ENCODE measurements at regions not wholly inside any gene's neighbourhood (a gene's known extent, or its start where the extent isn't known, plus 50 kb on each side); places are given as distances from the start of the nearest gene placed in this dataset.

GRCh38 chr14:83856334-83856733, 1673.6 kb upstream of the FLRT2 start:
- no peaks in the 10 kb centered on the region for H3K9me1 ChIP-seq (replicated peaks; ENCODE audit: control insufficient read depth, extremely low read depth, insufficient read depth, low read length)
- H3K4me2 ChIP-seq (ENCODE audit: insufficient read depth, low read length), result no peak overlapping the region
- no peaks in the 10 kb centered on the region for H4K20me1 ChIP-seq (replicated peaks; ENCODE audit: control insufficient read depth, extremely low read depth, insufficient read depth, low read length)
- H3K9ac ChIP-seq (replicated peaks; ENCODE audit: extremely low read depth, insufficient read depth, low read length), result no peak overlapping the region
- H3K36me3 ChIP-seq (ENCODE audit: control insufficient read depth in 2 of 2, extremely low read depth in 1 of 2, insufficient read depth in 2 of 2, low read length in 2 of 2), result no peaks in the 10 kb centered on the region
- TF ChIP-seq, protein P1, sequence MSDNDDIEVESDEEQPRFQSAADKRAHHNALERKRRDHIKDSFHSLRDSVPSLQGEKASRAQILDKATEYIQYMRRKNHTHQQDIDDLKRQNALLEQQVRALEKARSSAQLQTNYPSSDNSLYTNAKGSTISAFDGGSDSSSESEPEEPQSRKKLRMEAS (IDR thresholded peaks at IDR 0.05; ENCODE audit: insufficient read depth, insufficient read length), result no peak
- TF ChIP-seq, protein P2, sequence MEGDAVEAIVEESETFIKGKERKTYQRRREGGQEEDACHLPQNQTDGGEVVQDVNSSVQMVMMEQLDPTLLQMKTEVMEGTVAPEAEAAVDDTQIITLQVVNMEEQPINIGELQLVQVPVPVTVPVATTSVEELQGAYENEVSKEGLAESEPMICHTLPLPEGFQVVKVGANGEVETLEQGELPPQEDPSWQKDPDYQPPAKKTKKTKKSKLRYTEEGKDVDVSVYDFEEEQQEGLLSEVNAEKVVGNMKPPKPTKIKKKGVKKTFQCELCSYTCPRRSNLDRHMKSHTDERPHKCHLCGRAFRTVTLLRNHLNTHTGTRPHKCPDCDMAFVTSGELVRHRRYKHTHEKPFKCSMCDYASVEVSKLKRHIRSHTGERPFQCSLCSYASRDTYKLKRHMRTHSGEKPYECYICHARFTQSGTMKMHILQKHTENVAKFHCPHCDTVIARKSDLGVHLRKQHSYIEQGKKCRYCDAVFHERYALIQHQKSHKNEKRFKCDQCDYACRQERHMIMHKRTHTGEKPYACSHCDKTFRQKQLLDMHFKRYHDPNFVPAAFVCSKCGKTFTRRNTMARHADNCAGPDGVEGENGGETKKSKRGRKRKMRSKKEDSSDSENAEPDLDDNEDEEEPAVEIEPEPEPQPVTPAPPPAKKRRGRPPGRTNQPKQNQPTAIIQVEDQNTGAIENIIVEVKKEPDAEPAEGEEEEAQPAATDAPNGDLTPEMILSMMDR (IDR thresholded peaks at IDR 0.05; ENCODE audit: extremely low read depth in 1 of 2, insufficient read depth in 1 of 2, low read depth in 1 of 2, low read length in 2 of 2), result no peak
- TF ChIP-seq EZH2 (IDR thresholded peaks at IDR 0.05; ENCODE audit: borderline replicate concordance, low read depth, low read length, severe bottlenecking), result no peak
- TF ChIP-seq GATA2 (IDR thresholded peaks at IDR 0.05; ENCODE audit: insufficient read depth, insufficient read length, low read depth, low read length), result no peak
- TF ChIP-seq MYC (IDR thresholded peaks at IDR 0.05; ENCODE audit: low read depth, low read length), result no peak
- TF ChIP-seq FOS (IDR thresholded peaks at IDR 0.05; ENCODE audit: borderline replicate concordance, insufficient read depth, low read length), result no peak
- no peak for TF ChIP-seq JUN (IDR thresholded peaks at IDR 0.05; ENCODE audit: borderline replicate concordance, insufficient read depth, insufficient read length, low read depth)
- TF ChIP-seq POLR2AphosphoS5 (IDR thresholded peaks at IDR 0.05; ENCODE audit: insufficient read depth, low read depth, low read length), result no peak
- TF ChIP-seq POLR2A (IDR thresholded peaks at IDR 0.05; ENCODE audit: low read depth, low read length), result no peak
- H3K79me2 ChIP-seq (ENCODE audit: control insufficient read depth, insufficient read depth, low read length), result no peaks in the 10 kb centered on the region
- BruUV-seq (replicated peaks), result no TSS peak
- CTCF ChIA-PET, result no interaction called here
- dilution Hi-C loops (cut with MboI; ENCODE audit: extremely low pct_ligation_motif_present, low sequenced_read_pairs) (no loop called here), intact Hi-C loops (cut with micrococcal nuclease) (no loop called here)
- H2AFZ ChIP-seq (ENCODE audit: low read depth, low read length), result no peak overlapping the region
- H3K4me1 ChIP-seq (ENCODE audit: control insufficient read depth, extremely low read depth, insufficient read depth, low read length), result no peaks in the 10 kb centered on the region
- H3K27ac ChIP-seq (ENCODE audit: insufficient read depth, low read depth, low read length), result no peak overlapping the region
- no peaks in the 10 kb centered on the region for H3K27me3 ChIP-seq (ENCODE audit: control insufficient read depth in 2 of 2, insufficient read depth in 2 of 2, low read length in 2 of 2)
- no peak for FAIRE-seq
- H3K4me3 ChIP-seq (replicated peaks in 1 of 3; ENCODE audit: insufficient read depth in 1 of 3, low read depth in 1 of 3, low read length in 3 of 3), result no peak overlapping the region
- H3K9me3 ChIP-seq (replicated peaks; ENCODE audit: control insufficient read depth, insufficient read depth, low read length), result no peaks in the 10 kb centered on the region
- no peak for DNase-seq (ENCODE audit: low read depth, low spot score)
- POLR2A ChIA-PET, result no interaction called here
